ENCODE measurements at regions not wholly inside any gene's neighbourhood (a gene's known extent, or its start where the extent isn't known, plus 50 kb on each side); places are given as distances from the start of the nearest gene placed in this dataset.
"Not testable (repeated sequence)": the region's sequence is repeated elsewhere in the genome, so short reads cannot be mapped to it uniquely, and the experiment has no call there.

GRCh38 chr6:88417361-88417760 is 251.2 kb upstream of the CNR1 start:
- H3K9me3 ChIP-seq, H3K27me3 ChIP-seq, H3K4me3 ChIP-seq, H3K36me3 ChIP-seq, H3K27ac ChIP-seq, DNase-seq, H3K4me1 ChIP-seq: not testable (repeated sequence)

GRCh38 chr6:88413459-88413858 is 247.3 kb upstream of the CNR1 start:
- H3K9me3 ChIP-seq, result no peaks in the 10 kb centered on the region
- no peak overlapping the region for H3K27ac ChIP-seq
- no peak for DNase-seq
- no peak overlapping the region for H3K4me3 ChIP-seq
- no peaks in the 10 kb centered on the region for H3K27me3 ChIP-seq
- no peak for TF ChIP-seq POLR2A (IDR thresholded peaks at IDR 0.05)
- TF ChIP-seq CTCF (IDR thresholded peaks at IDR 0.05), result no peak
- no peaks in the 10 kb centered on the region for H3K36me3 ChIP-seq
- H3K4me1 ChIP-seq, result no peaks in the 10 kb centered on the region

GRCh38 chr6:88408355-88408754 is 242.2 kb upstream of the CNR1 start:
- not testable (repeated sequence) for H3K4me3 ChIP-seq, H3K4me1 ChIP-seq, H3K27ac ChIP-seq, H3K27me3 ChIP-seq, DNase-seq, H3K9me3 ChIP-seq, H3K36me3 ChIP-seq

- H3K27me3 ChIP-seq, H3K4me1 ChIP-seq, H3K36me3 ChIP-seq, H3K27ac ChIP-seq, H3K4me3 ChIP-seq, H3K9me3 ChIP-seq, DNase-seq: not testable (repeated sequence)
These were observed 240.5 kb upstream of the CNR1 start for GRCh38 chr6:88406674-88407073.

- TF ChIP-seq CTCF (IDR thresholded peaks at IDR 0.05) (no peak), POLR2A (IDR thresholded peaks at IDR 0.05) (no peak)
- no peaks in the 10 kb centered on the region for H3K36me3 ChIP-seq
- DNase-seq, result no peak
- H3K4me3 ChIP-seq, result no peak overlapping the region
- H3K27me3 ChIP-seq, result no peaks in the 10 kb centered on the region
- H3K4me1 ChIP-seq, result no peaks in the 10 kb centered on the region
- H3K9me3 ChIP-seq, result no peaks in the 10 kb centered on the region
- no peak overlapping the region for H3K27ac ChIP-seq
These were observed 237.3 kb upstream of the CNR1 start for GRCh38 chr6:88403486-88403885.

GRCh38 chr6:88402909-88403308 is 236.8 kb upstream of the CNR1 start:
- no peaks in the 10 kb centered on the region for H3K9me3 ChIP-seq
- TF ChIP-seq CTCF (IDR thresholded peaks at IDR 0.05) (no peak), POLR2A (IDR thresholded peaks at IDR 0.05) (no peak)
- H3K27ac ChIP-seq, result no peak overlapping the region
- DNase-seq, result no peak
- no peaks in the 10 kb centered on the region for H3K27me3 ChIP-seq
- H3K4me1 ChIP-seq, result no peaks in the 10 kb centered on the region
- no peaks in the 10 kb centered on the region for H3K36me3 ChIP-seq
- H3K4me3 ChIP-seq, result no peak overlapping the region

GRCh38 chr6:88390998-88391397 is 224.9 kb upstream of the CNR1 start:
- H3K36me3 ChIP-seq, H3K9me3 ChIP-seq, H3K27me3 ChIP-seq, DNase-seq, H3K4me1 ChIP-seq, H3K4me3 ChIP-seq, H3K27ac ChIP-seq: not testable (repeated sequence)

- Histone ChIP-seq H3K27ac (no peak overlapping the region), H3K36me3 (no peaks in the 10 kb centered on the region), H3K9me3 (no peaks in the 10 kb centered on the region), H3K27me3 (no peaks in the 10 kb centered on the region), H3K4me3 (no peak overlapping the region), H3K4me1 (no peaks in the 10 kb centered on the region)
- no peak for DNase-seq
- TF ChIP-seq POLR2A (IDR thresholded peaks at IDR 0.05) (no peak), CTCF (IDR thresholded peaks at IDR 0.05) (no peak)
These were observed 222.4 kb upstream of the CNR1 start for GRCh38 chr6:88388589-88388988.

Measured in Peyer's patch (tissue), 4 donors.